Activated CD8-positive, alpha-beta memory T cell treated with anti-CD3 and anti-CD28 coated beads, Interleukin-2, amount 50 U/mL, for 4 hours (primary cell): ENCODE measurements at regions not wholly inside any gene's neighbourhood (a gene's known extent, or its start where the extent isn't known, plus 50 kb on each side); places are given as distances from the start of the nearest gene placed in this dataset.

Source experiments
- DNase-seq: peaks from one replicate; pipeline ENCODE4 v3.0.0-alpha.2; 2020

GRCh38 chr7:84674236-84674913, 479.8 kb upstream of the SEMA3A start:
- DNase-seq, result no peak

GRCh38 chr7:84669177-84669732, 474.7 kb upstream of the SEMA3A start:
- DNase-seq, result no peak

GRCh38 chr7:84668116-84668515, 473.5 kb upstream of the SEMA3A start:
- DNase-seq, result no peak

GRCh38 chr7:84666651-84667050, 472.1 kb upstream of the SEMA3A start:
- no peak for DNase-seq

- DNase-seq, result no peak
Observed at GRCh38 chr7:84665339-84665738, 470.8 kb upstream of the SEMA3A start.

- no peak for DNase-seq
Observed at GRCh38 chr7:84664626-84665025, 470.0 kb upstream of the SEMA3A start.

GRCh38 chr7:84663224-84663623, 468.6 kb upstream of the SEMA3A start:
- DNase-seq, result no peak

GRCh38 chr7:84658286-84658685, 463.7 kb upstream of the SEMA3A start:
- no peak for DNase-seq

- DNase-seq, result no peak
Observed at GRCh38 chr7:84654273-84654672, 459.7 kb upstream of the SEMA3A start.

GRCh38 chr7:84651876-84652275, 457.3 kb upstream of the SEMA3A start:
- DNase-seq, result no peak

GRCh38 chr7:84647797-84648757, 453.5 kb upstream of the SEMA3A start:
- DNase-seq, result no peak

GRCh38 chr7:84642611-84643010, 448.0 kb upstream of the SEMA3A start:
- DNase-seq, result no peak

GRCh38 chr7:84640637-84641036, 446.0 kb upstream of the SEMA3A start:
- no peak for DNase-seq

GRCh38 chr7:84638339-84638697, 443.7 kb upstream of the SEMA3A start:
- DNase-seq, result no peak

GRCh38 chr7:84637568-84638338, 443.2 kb upstream of the SEMA3A start:
- DNase-seq, result no peak

- DNase-seq, result no peak
Observed at GRCh38 chr7:84631913-84632312, 437.3 kb upstream of the SEMA3A start.

- DNase-seq, result no peak
Observed at GRCh38 chr7:84629640-84630318, 435.2 kb upstream of the SEMA3A start.

- no peak for DNase-seq
Observed at GRCh38 chr7:84629216-84629615, 434.6 kb upstream of the SEMA3A start.

GRCh38 chr7:84627250-84627649, 432.7 kb upstream of the SEMA3A start:
- no peak for DNase-seq

GRCh38 chr7:84624927-84625326, 430.3 kb upstream of the SEMA3A start:
- DNase-seq, result no peak

GRCh38 chr7:84624527-84624926, 429.9 kb upstream of the SEMA3A start:
- no peak for DNase-seq

GRCh38 chr7:84617265-84618030, 422.9 kb upstream of the SEMA3A start:
- DNase-seq, result no peak
